Karpas-422 (cell line): ENCODE measurements at regions not wholly inside any gene's neighbourhood (a gene's known extent, or its start where the extent isn't known, plus 50 kb on each side); places are given as distances from the start of the nearest gene placed in this dataset.

ENCODE experiments used
- DNase-seq: peaks from one replicate; pipeline ENCODE4 v3.0.0-alpha.2; 2015
- H2AFZ ChIP-seq: fragments of 200-600 bp; sonication (generic); 2 replicates; pipeline ENCODE4 v1.6.1; 2014; ENCODE audit warnings: antibody characterized with exemption, low read length, mixed read lengths
- H3K27ac ChIP-seq: fragments of 200-600 bp; sonication (generic); 2 replicates; pipeline ENCODE4 v1.5.1; 2014; ENCODE audit warnings: mild to moderate bottlenecking, low read length, moderate library complexity
- H3K27me3 ChIP-seq: fragments of 200-600 bp; sonication (generic); 2 replicates; pipeline ENCODE4 v1.6.1; 2014; ENCODE audit warnings: low read length, mixed read lengths
- H3K36me3 ChIP-seq: fragments of 200-600 bp; sonication (generic); 2 replicates; pipeline ENCODE4 v1.6.1; 2014; ENCODE audit warnings: low read length, mixed read lengths; ENCODE audit not compliant: insufficient read depth
- H3K4me1 ChIP-seq: fragments of 200-600 bp; sonication (generic); 2 replicates; pipeline ENCODE4 v1.6.1; 2014; ENCODE audit warnings: mild to moderate bottlenecking, low read length, mixed read lengths
- H3K4me2 ChIP-seq: fragments of 200-600 bp; sonication (generic); 2 replicates; pipeline ENCODE4 v1.6.1; 2014; ENCODE audit warnings: low read length, low read depth, mild to moderate bottlenecking; ENCODE audit not compliant: poor library complexity, severe bottlenecking
- H3K4me3 ChIP-seq: fragments of 200-600 bp; sonication (generic); 2 replicates; pipeline ENCODE4 v1.5.1; 2014; ENCODE audit warnings: mild to moderate bottlenecking, antibody characterized with exemption, low read length, mixed read lengths
- H3K79me2 ChIP-seq: fragments of 200-600 bp; sonication (generic); 2 replicates; pipeline ENCODE4 v1.6.1; 2014; ENCODE audit warnings: mild to moderate bottlenecking, low read length, mixed read lengths
- H3K9ac ChIP-seq: fragments of 200-600 bp; sonication (generic); 2 replicates; pipeline ENCODE4 v1.6.0; 2014; ENCODE audit warnings: low read length
- H3K9me2 ChIP-seq: fragments of 200-600 bp; sonication (generic), shearing (Covaris generic); replicated peaks from 2 replicates; pipeline ENCODE4 v1.6.0; 2014; ENCODE audit warnings: mild to moderate bottlenecking, low read length, moderate library complexity; ENCODE audit not compliant: insufficient read depth
- H3K9me3 ChIP-seq: fragments of 300-700, 200-600 bp; sonication (generic); 2 replicates; pipeline ENCODE4 v1.6.1; 2014; ENCODE audit warnings: low read length, mixed read lengths
- H4K20me1 ChIP-seq: fragments of 200-600 bp; sonication (generic); 2 replicates; pipeline ENCODE4 v1.6.1; 2014; ENCODE audit warnings: mild to moderate bottlenecking, antibody characterized with exemption, low read length, low read depth; ENCODE audit not compliant: insufficient read depth

DNA sequence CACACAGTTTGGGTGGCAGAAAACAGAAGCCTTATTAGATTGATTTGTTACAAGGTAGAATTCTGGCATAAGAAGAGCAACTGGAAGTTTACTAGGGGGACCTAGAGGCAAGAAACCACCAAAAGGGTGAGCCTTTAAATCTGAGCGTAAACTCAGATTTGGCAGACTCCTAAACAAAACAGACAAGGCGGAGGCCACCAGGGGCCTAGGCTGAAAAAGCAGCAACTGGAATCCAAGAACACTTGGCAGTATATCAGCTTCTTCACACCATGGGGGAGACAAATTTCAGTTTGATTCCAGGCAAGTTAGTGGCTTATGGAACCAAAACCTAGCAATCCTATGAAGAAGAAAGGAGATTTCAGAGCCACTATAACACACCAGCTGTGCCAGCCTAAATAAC lies 220.0 kb downstream of the C3orf38 start:
- no peaks in the 10 kb centered on the region for H3K9me2 ChIP-seq
- H3K4me3 ChIP-seq: no peak overlapping the region
- H3K27ac ChIP-seq: no peak overlapping the region

DNA sequence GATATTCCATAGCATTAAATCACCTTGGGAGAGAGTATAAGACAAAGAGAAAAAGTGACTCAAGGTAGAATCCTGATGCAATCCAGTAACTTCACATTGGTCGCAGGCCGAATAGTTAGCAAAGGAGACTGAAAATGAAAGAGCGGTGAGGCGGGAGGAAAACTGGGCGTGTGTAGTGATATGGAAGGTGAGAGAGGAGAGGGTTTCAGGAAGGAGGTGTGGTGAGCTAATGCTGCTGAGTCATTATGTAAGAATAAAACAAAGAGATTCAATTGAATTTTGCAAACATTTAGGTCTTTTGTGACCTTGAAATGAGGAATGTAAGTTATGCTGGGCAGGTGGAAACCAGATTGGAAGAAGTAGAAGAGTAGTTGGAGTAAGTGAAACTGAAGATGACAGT lies 235.3 kb downstream of the C3orf38 start:
- H3K9me3 ChIP-seq: no peaks in the 10 kb centered on the region
- H3K4me1 ChIP-seq: no peaks in the 10 kb centered on the region
- H4K20me1 ChIP-seq: no peaks in the 10 kb centered on the region
- no peak overlapping the region for H3K4me2 ChIP-seq
- H3K27me3 ChIP-seq: no peaks in the 10 kb centered on the region
- no peaks in the 10 kb centered on the region for H3K79me2 ChIP-seq
- H3K36me3 ChIP-seq: no peaks in the 10 kb centered on the region
- no peak overlapping the region for H3K4me3 ChIP-seq
- H3K9me2 ChIP-seq: no peaks in the 10 kb centered on the region
- no peak overlapping the region for H3K27ac ChIP-seq
- H2AFZ ChIP-seq: no peak overlapping the region
- no peak for DNase-seq
- no peak overlapping the region for H3K9ac ChIP-seq

More for the DNA sequence above, 220.0 kb downstream of the C3orf38 start:
- Histone ChIP-seq H3K27me3 (no peaks in the 10 kb centered on the region), H3K9ac (no peak overlapping the region), H3K4me2 (no peak overlapping the region), H3K9me3 (peaks cover 5% of the 10 kb centered on the region; the same call in 1 of the 2 replicates), H4K20me1 (no peaks in the 10 kb centered on the region), H3K79me2 (no peaks in the 10 kb centered on the region), H2AFZ (no peak overlapping the region), H3K36me3 (no peaks in the 10 kb centered on the region), H3K4me1 (no peaks in the 10 kb centered on the region)
- DNase-seq: no peak

DNA sequence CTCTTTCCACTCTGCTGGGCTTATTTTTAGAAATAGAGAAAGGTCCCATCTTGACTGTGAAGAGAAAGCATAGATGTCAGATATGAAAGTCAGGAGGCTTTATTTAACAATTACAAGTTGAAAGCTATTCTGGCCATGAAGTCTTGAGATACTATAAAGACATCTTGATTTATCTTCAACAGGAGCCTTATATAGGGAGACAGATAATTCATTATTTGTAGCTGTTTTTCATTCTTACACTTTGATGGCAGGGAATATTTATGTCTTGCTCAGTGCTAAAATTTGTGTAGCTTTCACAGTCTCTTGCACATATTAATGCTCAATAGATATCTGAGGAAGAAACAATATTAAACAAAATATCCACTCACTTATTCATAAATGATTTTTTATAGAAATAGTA lies 248.8 kb downstream of the C3orf38 start:
- Histone ChIP-seq H3K9me2 (no peaks in the 10 kb centered on the region), H3K9me3 (no peaks in the 10 kb centered on the region), H3K27me3 (no peaks in the 10 kb centered on the region), H3K9ac (no peak overlapping the region), H3K4me3 (no peak overlapping the region), H3K27ac (no peak overlapping the region), H4K20me1 (no peaks in the 10 kb centered on the region), H3K4me1 (no peaks in the 10 kb centered on the region), H3K36me3 (no peaks in the 10 kb centered on the region), H2AFZ (no peak overlapping the region), H3K79me2 (no peaks in the 10 kb centered on the region), H3K4me2 (no peak overlapping the region)
- DNase-seq: no peak

DNA sequence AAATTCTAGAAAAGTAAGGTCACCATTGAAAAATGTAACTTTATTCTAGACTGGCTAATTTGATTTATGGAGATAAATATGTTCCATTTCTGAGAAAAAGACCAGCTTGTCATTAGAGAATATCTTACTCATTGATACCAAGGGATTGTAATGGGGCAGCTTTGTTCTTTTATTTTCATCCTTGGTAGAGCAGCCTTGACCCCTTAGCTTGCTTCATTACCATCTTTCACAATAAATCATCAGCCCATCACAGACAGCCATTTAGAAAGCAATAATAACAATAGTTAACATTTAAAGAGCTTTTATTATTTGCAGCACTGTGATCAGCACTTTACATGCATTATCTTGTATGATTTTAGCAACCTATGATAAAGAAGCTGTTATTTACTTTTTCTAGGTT lies 253.6 kb downstream of the C3orf38 start:
- Histone ChIP-seq H3K4me2 (no peak overlapping the region), H4K20me1 (no peaks in the 10 kb centered on the region), H3K79me2 (no peaks in the 10 kb centered on the region), H2AFZ (no peak overlapping the region), H3K27ac (no peak overlapping the region), H3K9me2 (no peaks in the 10 kb centered on the region), H3K4me1 (no peaks in the 10 kb centered on the region), H3K9ac (no peak overlapping the region), H3K27me3 (no peaks in the 10 kb centered on the region), H3K36me3 (no peaks in the 10 kb centered on the region), H3K4me3 (no peak overlapping the region), H3K9me3 (no peaks in the 10 kb centered on the region)
- no peak for DNase-seq

DNA sequence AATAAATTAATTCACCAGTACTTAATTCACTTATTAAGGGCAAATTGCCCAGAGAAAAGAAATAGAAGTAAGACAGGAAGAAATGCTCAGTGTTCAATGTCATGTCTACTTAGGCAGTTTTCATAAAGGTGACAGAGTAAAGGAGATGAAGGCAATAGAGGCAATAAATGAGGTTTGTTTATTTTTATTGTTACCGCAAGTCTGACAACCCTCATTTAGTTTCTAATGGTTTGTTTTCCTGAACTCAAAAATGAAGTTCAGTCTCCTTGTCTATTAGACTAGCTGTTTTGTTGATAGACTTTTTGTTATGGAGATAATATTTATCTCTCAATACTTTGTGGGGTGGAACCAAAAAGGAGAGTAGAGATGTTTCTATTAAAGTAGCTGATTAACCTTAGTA lies 258.3 kb downstream of the C3orf38 start:
- Histone ChIP-seq H3K4me2 (no peak overlapping the region), H3K9ac (no peak overlapping the region), H3K9me3 (no peaks in the 10 kb centered on the region), H2AFZ (no peak overlapping the region), H3K4me3 (no peak overlapping the region), H3K27ac (no peak overlapping the region), H3K4me1 (no peaks in the 10 kb centered on the region), H4K20me1 (no peaks in the 10 kb centered on the region), H3K9me2 (no peaks in the 10 kb centered on the region), H3K79me2 (no peaks in the 10 kb centered on the region), H3K36me3 (no peaks in the 10 kb centered on the region), H3K27me3 (no peaks in the 10 kb centered on the region)
- no peak for DNase-seq

DNA sequence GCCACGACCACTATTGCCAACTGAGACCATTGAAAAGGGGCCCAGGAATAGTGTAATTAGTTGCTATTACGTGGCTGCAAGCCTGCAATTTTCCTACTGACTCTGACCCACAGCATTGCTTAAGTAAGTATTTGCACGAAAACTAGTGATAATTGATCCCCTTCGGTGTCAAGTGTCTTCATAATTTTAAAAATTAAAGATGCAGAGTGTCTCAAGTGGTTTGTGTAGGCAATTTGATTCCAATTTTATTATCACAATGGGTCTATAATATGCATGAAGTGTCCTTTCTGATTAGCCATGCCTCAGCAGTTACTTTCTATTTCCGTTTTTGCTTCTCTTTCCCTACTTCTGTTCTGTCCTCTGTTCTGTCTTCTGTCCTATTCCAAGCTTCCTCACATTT lies 259.2 kb downstream of the C3orf38 start:
- Histone ChIP-seq H3K4me2 (no peak overlapping the region), H3K9me3 (no peaks in the 10 kb centered on the region), H3K36me3 (no peaks in the 10 kb centered on the region), H3K79me2 (no peaks in the 10 kb centered on the region), H3K4me3 (no peak overlapping the region), H3K27me3 (no peaks in the 10 kb centered on the region), H3K9ac (no peak overlapping the region), H3K27ac (no peak overlapping the region), H2AFZ (no peak overlapping the region), H4K20me1 (no peaks in the 10 kb centered on the region), H3K4me1 (no peaks in the 10 kb centered on the region), H3K9me2 (no peaks in the 10 kb centered on the region)
- no peak for DNase-seq

DNA sequence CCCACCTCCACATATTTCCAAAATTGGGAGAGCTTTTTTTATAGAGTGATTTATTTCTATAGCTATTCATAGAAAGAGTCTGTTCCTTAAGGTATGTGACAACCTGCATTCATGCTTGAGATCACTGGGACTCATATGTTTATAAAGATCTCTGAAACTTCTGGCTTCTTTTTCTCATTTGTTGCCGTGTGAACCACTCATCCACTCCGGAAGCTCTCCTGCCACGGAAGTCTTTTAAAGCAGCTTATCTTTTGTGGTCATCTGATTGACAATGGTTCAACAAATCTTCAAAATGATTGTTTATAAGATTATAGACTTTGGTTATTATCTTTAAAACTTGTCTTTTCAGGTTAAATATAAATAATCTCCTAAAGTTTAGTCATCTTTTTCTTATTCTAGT lies 260.5 kb downstream of the C3orf38 start:
- H2AFZ ChIP-seq: no peak overlapping the region
- no peaks in the 10 kb centered on the region for H3K9me3 ChIP-seq
- no peak overlapping the region for H3K27ac ChIP-seq
- no peaks in the 10 kb centered on the region for H4K20me1 ChIP-seq
- no peaks in the 10 kb centered on the region for H3K9me2 ChIP-seq
- no peak overlapping the region for H3K4me3 ChIP-seq
- no peaks in the 10 kb centered on the region for H3K4me1 ChIP-seq
- no peaks in the 10 kb centered on the region for H3K27me3 ChIP-seq
- no peak overlapping the region for H3K4me2 ChIP-seq
- H3K9ac ChIP-seq: no peak overlapping the region
- H3K36me3 ChIP-seq: no peaks in the 10 kb centered on the region
- no peak for DNase-seq
- no peaks in the 10 kb centered on the region for H3K79me2 ChIP-seq

DNA sequence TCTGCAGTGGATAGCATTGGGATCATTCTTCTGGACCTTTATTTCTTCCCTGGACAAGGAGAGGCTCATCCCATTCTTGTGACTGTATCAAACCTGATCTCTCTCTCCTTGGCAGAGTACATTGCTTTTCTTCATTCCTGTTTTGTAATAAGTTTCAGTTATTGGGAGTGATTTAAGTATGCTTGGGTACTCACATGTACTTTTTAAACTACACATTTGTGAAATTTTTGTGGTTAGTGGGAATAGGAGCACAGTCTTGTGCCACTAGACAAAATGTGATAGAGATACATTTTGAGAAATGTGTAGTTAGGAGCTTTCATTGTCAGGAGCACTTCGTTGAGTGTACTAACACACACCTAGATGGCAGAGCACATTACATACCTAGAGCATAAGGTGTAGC lies 262.6 kb downstream of the C3orf38 start:
- H3K9me2 ChIP-seq: no peaks in the 10 kb centered on the region
- no peak overlapping the region for H3K4me3 ChIP-seq
- no peaks in the 10 kb centered on the region for H4K20me1 ChIP-seq
- H2AFZ ChIP-seq: no peak overlapping the region
- H3K36me3 ChIP-seq: no peaks in the 10 kb centered on the region
- H3K4me1 ChIP-seq: no peaks in the 10 kb centered on the region
- no peak overlapping the region for H3K9ac ChIP-seq
- H3K27ac ChIP-seq: no peak overlapping the region
- H3K27me3 ChIP-seq: no peaks in the 10 kb centered on the region
- H3K9me3 ChIP-seq: no peaks in the 10 kb centered on the region
- no peak for DNase-seq
- H3K4me2 ChIP-seq: no peak overlapping the region
- no peaks in the 10 kb centered on the region for H3K79me2 ChIP-seq

DNA sequence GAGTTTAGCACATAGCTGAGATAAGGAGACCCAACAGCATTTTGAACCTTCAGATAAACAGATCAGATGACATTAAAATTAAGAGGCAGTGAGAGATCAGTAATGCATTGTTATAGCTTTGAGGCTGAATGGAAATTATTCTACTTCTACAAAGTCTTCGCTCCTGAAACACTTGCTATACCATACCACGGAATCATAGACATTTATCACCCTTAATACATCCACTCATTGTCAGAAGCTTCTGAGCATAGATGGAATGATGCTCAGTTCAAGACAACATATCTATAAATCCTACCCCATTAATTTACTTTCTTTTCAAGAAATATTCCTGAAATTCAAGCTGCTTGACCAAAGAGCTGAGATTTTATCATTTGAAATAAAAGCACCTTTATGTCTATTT lies 266.7 kb downstream of the C3orf38 start:
- Histone ChIP-seq H3K4me3 (no peak overlapping the region), H3K4me2 (no peak overlapping the region), H3K79me2 (no peaks in the 10 kb centered on the region), H4K20me1 (no peaks in the 10 kb centered on the region), H2AFZ (no peak overlapping the region), H3K9me3 (no peaks in the 10 kb centered on the region), H3K4me1 (no peaks in the 10 kb centered on the region), H3K36me3 (no peaks in the 10 kb centered on the region), H3K9me2 (no peaks in the 10 kb centered on the region), H3K9ac (no peak overlapping the region), H3K27ac (no peak overlapping the region), H3K27me3 (no peaks in the 10 kb centered on the region)
- no peak for DNase-seq
